ENCODE measurements at regions not wholly inside any gene's neighbourhood (a gene's known extent, or its start where the extent isn't known, plus 50 kb on each side); places are given as distances from the start of the nearest gene placed in this dataset.
"Not testable (repeated sequence)": the region's sequence is repeated elsewhere in the genome, so short reads cannot be mapped to it uniquely, and the experiment has no call there.

DNA sequence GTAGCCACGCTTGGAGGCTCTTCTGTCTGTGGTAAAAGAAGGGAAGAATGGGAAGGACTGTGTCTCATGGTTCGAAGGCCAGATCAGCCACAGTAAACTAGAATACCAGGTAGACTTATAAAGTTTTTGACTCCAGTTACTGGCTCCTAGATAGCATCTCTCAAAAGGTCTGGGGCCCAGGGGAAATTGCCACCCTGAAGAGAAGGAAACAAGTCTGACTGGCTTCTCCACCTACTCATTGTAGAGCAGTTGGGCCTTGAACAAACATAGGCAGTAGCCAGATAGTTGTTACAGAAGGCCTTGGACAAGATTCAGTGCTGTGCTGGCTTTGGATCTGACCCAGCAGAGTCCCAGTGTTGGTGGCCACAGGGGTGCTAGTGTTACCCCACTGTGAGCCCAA is 890.4 kb downstream of the EFNA5 start:
- peak; percentile 3 for DNase-seq

DNA sequence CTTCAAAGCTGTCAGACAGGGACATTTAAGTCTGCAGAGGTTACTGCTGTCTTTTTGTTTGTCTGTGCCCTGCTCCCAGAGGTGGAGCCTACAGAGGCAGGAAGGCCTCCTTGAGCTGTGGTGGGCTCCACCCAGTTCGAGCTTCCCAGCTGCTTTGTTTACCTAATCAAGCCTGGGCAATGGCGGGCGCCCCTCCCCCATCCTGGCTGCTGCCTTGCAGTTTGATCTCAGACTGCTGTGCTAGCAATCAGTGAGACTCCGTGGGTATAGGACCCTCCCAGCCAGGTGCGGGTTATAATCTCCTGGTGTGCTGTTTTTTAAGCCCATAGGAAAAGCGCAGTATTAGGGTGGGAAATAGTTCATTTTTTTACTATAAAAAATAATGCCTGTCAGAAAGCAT is 894.2 kb downstream of the EFNA5 start:
- not testable (repeated sequence) for DNase-seq

DNA sequence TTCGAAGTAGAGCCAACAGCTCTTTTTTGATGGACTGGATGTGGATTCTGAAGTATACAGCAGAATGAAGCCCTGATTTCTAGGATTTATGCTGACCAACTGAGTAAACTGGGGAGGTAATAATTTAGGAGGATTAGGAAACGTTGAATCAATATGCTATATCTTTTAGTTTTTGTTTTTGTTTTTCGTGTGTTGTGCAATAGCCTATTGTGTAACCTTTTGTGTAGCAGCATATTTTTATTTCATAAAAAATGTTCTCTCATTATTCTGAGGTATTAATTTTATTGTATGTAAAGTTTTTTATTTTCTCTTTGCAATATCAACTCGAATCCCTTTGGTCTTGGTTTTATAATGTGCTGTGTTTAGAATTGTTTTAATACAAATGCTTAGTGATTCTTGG is 902.3 kb downstream of the EFNA5 start:
- no peak for DNase-seq

DNA sequence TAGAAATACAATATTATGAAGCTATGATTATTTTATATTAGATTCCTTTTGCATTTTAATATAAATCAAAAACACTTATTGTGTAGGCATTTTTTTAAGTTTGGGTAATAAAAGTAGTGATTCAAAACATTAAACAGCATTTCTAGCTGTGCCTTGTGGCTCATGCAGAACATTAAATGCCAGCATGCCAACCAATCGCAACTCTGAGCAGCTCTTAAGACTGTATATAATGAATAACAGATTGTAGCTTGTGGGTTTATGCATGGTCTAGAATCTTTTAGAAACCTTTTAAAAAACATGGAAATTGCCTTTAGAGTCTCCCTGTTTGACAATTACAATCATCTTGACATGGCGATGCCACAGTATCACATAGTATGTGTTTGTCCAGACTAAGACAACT is 903.8 kb downstream of the EFNA5 start:
- DNase-seq, result no peak

DNA sequence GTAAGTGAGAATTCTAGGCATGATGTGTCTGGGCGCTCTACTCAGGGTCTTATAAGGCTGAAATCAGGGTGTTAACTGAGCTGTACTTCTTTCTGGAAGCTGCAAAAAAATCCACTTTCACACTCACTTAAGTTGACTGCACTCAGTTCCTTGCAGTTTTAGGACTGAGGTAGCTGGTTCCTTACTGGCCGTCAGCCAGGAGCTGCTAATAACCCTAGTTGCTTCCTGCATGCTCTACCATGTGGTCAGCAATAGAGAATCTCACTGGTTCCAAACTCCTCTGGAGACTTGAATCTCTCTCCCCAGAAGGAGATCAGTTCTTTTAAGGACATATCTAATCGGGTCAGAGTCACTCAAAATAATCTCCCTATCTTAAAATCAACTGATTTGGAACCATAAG is 911.2 kb downstream of the EFNA5 start:
- DNase-seq, result no peak

DNA sequence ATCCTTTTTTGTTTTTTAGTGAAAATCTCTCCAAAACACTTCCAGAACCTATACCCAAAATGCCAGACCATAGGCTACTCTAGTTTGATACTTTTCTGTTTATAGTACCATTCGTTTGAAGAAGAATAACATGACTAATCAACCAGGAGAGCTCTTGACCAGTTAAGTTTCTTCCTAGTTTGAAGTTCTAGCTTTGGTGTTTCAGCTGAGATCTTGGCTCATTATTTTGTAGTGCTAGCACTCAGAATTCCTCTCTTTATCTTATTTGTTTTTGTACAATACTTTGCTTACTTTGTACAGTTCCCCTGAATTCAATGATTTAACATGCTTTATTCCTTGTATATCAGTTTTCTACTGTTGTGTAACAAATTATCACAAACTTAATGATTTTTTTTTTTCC is 911.6 kb downstream of the EFNA5 start:
- no peak for DNase-seq

DNA sequence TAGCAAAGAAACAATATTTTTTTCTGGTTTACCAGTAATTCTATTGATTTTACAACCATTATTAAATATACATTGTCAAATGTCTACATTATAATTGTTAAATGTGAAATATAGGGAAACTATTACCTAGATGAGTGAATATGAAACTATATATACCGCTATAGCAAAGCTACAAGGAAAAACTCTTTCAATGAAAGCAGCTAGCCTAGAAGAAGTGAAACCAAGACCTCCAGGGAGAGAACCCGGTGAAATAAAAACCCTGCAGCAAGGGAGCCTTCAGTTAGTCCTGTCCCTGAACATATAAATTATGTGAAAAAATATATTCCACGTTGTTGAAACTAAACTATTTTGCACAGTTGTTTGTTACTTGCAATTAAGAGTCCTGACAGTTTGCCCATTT is 913.1 kb downstream of the EFNA5 start:
- DNase-seq, result no peak

DNA sequence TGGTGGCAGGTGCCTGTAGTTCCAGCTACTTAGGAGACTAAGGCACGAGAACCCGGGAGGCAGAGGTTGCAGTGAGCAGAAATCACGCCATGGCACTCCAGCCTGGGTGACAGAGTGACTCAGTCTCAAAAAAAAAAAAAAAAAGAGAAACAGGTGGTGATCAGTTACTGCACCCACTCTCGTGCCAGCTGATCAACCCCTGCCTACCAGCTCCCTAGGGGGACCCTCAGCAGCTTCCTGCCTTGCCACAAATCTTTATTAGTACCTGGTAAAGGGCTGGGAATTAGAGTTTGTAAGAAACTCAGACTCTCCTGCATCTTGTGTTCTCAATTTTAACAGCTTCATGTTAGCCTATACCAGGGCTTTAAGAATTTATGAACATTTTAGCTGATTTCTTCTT is 914.9 kb downstream of the EFNA5 start:
- DNase-seq, result no peak

DNA sequence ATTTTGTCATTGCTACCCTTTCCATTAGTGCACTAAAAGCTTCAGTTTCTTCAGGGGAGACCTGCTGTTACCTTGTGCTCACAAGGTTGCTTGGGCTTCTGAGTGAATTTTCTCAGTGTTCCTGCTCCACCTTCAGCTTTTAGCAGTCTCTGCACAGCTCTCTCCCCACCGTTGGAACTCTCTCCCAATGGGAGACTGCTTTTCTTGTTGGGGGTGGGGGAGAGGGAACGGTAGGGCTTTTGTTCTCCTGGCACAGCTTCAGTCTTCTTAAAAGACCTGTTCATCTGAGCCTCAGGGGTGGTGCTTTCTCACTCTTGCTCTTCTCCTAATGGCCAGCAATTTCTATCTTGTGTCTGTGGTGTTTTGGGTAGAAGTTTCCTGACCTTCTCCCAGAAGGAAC is 915.7 kb downstream of the EFNA5 start:
- no peak for DNase-seq

DNA sequence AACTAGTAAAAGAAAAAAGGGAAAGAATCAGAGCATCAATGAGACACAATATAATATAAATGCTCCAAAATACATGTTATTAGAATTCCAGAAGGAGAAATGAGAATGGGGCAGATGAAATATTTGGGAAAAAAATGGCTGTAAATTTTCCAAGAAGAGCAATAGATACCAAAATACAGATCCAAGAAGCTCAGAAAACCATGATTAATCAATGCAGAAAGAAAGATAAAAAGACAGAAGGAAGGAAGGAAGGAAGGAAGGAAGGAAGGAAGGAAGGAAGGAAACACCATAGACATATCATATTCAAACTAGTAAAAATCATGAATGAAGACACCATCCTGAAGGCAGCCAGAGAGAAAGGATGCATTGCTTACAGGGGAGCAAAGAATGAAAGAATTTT is 920.9 kb downstream of the EFNA5 start:
- no peak for DNase-seq

DNA sequence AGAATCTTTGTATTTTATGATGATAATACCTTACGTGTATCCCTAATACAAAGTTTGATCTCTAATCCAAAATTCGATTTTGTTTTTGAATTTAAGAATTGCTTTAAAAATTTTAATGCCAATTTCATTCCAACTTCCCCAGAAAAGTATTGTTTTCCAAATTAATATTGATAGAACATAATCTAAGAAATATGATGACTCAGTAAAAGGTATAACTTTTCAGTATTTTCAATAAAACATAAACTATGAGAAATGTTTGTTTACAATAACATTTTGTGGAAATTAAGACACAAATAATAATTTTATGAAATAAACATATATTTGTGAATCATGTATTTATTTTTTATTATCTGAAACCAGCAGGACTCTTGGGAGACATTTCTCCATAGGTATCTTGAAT is 931.6 kb downstream of the EFNA5 start:
- DNase-seq, result no peak

DNA sequence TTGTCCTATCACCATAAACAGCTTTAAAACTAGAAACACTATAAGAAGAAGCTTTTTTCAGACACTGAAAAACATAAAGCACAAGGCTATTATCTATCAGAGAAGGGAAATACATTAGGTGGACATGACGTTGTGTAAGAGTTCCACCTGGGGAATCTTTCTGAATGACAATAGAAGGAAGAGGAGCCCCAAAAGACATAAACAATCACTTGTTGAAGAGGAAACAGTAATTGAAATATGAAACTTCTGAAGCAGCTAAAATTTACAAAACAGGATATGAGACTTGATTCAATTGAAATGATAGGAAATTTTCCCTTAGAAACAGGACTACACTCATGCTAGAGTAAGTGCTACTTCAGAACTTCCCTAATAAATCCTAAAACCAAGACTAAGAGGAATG is 933.6 kb downstream of the EFNA5 start:
- DNase-seq, result no peak

DNA sequence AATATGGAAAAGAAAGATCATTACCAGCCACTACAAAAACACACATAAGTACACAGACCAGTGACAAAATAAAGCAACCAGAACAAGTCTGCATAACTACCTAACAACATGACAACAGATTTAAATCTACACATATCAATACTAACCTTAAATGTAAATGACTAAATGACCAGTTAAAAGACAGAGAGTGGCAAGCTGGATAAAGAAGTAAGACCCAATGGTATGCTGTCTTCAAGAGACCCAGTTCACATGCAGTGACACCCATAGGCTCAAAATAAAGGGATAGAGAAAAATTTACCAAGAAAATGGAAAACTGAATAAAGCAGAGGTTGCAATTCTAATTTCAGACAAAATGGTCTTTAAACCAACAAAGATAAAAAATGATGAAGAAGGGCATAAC is 938.1 kb downstream of the EFNA5 start:
- no peak for DNase-seq

DNA sequence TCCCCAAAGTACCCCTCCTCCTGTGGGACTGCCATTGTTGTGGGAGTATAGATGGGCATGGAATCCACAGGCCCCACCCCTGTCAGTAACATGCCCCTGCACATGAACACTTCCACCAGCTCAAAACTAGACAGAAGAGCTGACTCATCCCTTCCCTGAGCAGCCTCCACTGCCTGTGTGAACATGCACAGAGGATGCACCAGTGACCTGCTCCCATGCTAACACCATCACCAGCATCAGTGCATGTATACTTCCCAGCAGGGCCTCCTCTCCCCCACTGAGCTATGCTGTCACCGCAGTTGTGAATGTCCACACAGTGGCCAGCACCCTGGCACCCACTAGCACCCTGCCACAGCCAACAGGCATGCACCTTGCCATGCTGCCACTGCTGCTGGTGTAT is 939.8 kb downstream of the EFNA5 start:
- no peak for DNase-seq

DNA sequence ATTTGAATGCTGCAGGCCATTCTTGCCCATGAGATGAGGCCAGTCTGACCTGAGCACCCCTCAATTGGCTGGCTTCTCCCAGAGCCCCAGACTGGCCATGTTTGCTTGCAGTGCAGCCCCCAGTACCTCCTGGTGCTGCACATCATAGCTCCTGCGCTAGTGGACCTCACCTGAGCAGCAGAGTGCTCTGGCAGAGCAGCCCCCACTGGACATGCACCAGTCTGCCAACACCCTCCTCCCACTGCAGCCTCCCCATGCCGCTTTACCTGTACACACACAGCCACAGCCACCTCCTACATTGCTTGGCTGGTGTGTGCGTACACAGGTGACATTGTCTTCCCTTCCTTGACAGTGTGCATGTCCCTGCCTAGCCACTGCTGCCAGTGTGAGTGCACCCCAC is 940.2 kb downstream of the EFNA5 start:
- DNase-seq, result no peak

DNA sequence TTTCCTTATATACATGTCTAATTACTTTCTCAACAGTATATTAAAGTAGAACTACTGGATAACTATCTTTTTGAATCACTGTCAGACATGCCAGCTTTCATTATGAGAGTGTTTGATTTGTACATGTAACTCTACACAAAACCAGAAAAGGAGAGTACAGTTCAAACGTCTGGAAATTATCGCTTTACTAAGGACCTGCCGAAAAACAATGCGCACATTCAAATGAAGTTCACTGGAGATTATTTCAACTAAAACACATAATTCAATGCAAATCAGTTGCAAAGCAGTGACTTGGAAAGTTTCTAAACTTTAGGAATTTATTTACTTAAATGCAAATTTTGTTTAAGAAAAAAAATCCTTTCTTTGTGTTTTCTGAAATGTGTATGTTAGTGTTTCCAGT is 942.5 kb downstream of the EFNA5 start:
- DNase-seq, result no peak

DNA sequence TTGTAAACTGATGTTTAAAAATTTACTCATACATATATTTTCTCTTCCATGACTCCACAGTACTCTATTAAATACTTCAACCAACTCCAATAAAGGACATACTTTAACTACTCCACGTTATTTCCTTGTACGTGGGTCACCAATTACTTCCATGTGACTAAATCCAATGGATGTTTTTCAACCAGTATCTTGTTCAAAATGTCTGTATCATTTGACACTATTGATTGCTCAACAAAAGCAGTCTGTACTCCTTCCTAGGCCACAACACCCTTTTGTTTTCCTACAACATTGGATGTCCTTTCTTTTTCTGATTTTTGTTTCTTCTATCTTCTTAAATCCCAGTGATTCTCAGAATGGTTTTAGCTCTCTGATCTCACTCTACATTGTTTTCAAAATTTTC is 943.7 kb downstream of the EFNA5 start:
- no peak for DNase-seq

DNA sequence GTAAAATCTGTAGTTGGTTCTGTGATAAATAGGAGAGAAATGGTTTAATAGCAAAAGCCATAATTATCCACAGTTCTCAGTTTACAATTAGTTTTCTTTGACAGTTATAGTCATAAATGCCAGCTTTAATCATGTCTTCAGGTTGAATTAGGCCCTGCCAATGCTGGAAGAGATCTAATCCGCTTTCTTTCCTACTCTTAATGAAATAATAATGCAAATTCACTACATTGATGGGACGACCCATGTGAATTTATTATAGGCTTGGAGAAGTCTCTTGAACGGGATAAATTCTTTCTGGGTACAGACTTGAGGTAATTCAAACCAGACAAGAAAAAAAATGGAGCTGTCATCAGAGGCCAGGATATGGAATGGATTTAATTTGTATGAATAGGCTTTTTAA is 950.4 kb downstream of the EFNA5 start:
- no peak for DNase-seq

DNA sequence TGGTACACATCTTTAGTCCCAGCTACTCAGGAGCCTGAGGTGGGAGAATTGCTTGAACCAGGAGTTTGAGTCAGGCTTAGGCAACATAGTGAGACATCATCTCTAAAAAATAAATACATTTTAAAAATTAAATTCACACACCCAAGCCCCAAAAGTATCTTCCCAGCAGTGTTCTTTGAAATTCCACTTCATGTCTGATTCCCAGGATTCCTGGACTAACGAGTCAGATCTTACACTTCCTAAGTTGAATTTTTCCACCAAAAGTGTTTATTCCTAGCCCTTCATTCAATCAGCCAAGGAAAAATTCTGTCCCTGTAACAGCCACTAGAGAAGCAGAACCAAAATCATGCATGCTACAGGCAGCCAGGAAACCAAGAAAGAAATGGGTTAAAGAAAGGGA is 970.9 kb downstream of the EFNA5 start:
- DNase-seq, result no peak

DNA sequence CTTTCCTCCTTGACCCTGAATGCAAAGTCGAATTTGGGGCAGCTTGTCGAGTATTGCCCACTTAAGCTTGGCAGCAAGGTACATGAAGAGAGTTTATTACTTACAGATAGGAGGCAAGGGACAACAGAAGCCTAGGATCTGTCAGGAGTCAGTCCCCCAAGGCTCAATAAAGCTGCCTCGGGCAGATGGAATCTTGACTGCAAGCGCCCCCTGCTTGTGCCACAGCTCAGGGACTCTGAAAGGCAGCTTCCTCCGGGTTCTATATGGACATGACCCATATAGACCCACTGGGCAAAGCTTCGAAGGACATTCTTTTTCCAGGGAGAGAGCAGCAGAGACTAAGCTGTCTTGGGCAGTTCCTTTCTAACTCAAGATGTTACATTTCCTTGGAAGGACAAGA is 971.5 kb downstream of the EFNA5 start:
- DNase-seq, result no peak

DNA sequence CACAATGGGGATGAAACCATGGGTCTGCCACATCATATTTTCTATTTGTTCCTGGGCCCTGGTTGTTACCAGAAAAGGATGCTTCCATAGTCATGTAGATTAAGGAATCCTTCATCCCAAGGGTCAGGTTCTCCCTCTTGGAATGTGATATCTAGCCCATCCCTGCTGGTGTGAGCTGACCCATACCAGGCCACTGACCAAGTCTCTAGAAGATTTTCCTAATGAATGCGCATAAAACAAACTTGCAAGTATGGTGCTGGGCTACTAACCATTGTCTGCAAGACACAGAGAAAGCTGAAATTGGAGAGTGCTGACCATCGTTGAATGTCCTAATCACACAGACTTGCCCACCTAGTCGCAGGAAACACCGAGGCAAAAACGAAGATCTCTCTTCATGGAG is 972.6 kb downstream of the EFNA5 start:
- DNase-seq, result no peak

DNA sequence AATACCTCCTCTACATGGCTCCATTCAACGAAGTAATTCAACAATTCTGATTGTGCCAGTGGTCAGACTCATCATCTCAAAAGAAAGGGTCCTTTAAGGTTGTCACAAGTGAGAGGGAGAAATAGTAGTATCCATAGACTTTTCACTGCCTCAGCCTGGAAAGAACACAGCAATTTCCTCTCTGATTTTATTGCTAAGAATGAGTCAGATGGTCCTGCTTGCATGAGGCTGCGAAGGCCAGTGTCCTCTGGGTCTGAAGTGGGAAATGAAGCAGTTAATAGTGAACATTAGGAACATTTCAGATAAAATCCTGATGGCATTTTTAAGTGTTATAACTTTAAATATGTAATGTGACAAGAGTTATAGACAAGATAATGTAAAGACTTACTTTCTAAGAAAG is 979.0 kb downstream of the EFNA5 start:
- DNase-seq, result no peak

DNA sequence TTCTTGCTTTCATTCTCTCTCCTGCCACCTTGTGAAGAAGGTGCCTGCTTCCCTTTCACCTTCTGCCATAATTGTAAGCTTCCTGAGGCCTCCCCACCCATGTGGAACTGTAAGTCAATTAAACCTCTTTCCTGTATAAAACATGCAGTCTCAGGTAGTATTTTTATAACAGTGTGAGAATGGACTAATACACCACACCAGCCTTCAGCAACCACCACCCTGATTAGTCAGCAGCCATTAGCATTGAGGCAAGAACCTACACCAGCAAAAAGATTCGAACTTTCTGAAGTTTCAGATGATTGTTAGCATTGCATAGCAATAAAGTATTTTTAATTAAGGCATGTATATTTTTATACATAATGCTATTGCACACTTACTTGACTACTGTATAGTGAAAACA is 980.2 kb downstream of the EFNA5 start:
- DNase-seq, result no peak

DNA sequence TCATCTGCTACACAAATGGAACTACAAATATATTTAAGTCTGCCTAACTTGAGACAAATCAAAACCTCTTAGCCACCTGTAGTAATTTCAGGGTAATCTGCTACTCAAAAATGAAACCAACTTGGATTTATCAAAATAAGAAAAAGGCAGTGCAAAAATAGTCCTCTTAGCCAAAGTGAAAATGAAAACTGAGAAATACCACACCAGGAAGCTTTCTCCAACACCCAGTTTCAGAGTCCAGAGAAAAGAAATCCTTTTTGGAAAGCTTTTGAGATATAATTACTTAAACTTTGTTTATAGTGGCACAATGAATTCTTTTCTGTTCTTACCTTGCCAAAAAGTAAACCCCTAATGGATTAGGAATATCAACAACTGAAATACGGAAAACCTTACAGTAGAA is 990.4 kb downstream of the EFNA5 start:
- DNase-seq, result no peak

DNA sequence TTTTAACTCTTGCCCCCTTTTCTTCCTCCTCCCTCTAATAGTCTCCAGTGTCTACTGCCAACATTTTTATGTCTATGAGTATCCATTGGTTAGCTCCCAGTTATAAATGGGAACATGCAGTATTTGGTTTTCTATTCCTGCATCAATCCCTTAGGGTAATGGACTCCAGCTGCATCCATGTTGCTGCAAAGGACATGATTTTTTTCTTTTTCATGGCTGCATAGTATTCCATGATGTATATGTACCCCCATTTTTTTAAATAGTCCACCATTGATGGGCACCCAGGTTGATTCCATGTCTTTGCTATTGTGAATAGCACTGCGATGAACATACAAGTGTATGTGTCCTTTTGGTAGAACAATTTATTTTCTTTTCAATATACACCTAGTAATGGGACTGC is 993.7 kb downstream of the EFNA5 start:
- no peak for DNase-seq

DNA sequence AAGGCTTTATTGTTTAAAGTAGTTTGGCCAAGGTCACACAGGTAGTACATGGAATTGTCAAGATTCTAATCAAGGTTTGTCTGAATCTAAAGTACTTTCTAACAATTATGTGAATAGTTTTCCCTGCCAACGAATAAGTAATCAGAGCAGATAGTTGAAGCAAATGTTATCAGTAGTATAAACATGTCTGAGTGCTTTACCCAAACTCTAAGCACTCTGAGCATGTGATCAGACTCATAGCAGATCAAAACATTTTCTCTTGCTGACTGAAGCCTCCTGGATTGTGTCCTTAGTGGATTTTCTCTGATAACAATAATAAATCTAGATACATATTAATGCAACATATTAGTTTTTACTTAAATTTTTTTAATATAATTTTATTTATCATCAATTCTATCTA is 995.0 kb downstream of the EFNA5 start:
- DNase-seq, result no peak

DNA sequence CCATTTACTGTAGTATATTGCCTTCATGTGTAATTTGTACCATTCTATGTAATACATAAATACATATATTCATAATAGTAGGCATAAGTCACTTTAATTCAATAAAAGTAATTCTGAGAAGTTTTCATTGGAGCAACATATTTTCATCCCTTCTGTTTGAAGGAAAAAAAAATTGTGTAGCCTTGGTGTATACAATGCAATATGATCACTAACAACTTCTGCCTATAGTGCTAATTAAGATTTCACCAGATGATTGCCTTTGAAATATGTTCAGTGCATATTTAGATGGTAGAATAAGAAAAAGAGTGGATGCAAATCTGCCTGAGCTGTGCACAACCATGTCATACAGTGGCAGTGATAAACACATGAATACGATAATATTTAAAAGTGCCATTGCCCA is 996.8 kb downstream of the EFNA5 start:
- DNase-seq, result no peak
